ENCODE measurements at regions not wholly inside any gene's neighbourhood (a gene's known extent, or its start where the extent isn't known, plus 50 kb on each side); places are given as distances from the start of the nearest gene placed in this dataset.

- no peak for DNase-seq
Observed at GRCh38 chr2:19846567-19846966, 55.2 kb downstream of the TTC32 start.

GRCh38 chr2:19846030-19846429, 55.8 kb downstream of the TTC32 start:
- no peak for DNase-seq

- DNase-seq = no peak
Observed at GRCh38 chr2:19845323-19845920, 56.4 kb downstream of the TTC32 start.

- DNase-seq = no peak
Observed at GRCh38 chr2:19844750-19845149, 57.0 kb downstream of the TTC32 start.

GRCh38 chr2:19843992-19844515, 57.7 kb downstream of the TTC32 start:
- no peak for DNase-seq

- no peak for DNase-seq
Observed at GRCh38 chr2:19841918-19842693, 59.7 kb downstream of the TTC32 start.

GRCh38 chr2:19839438-19839837, 62.3 kb downstream of the TTC32 start:
- DNase-seq = no peak

GRCh38 chr2:19838616-19839015, 63.2 kb downstream of the TTC32 start:
- DNase-seq = no peak

- peak in 1 of 2 experiments; percentile 1 for DNase-seq
Observed at GRCh38 chr2:19837235-19837766, 64.5 kb downstream of the TTC32 start.

GRCh38 chr2:19835781-19836281, 66.0 kb downstream of the TTC32 start:
- peak in 1 of 2 experiments; percentile 4 for DNase-seq

GRCh38 chr2:19833978-19834377, 67.8 kb downstream of the TTC32 start:
- no peak for DNase-seq

GRCh38 chr2:19829672-19830071, 72.1 kb downstream of the TTC32 start:
- no peak for DNase-seq

GRCh38 chr2:19826874-19827273, 74.9 kb downstream of the TTC32 start:
- no peak for DNase-seq

- DNase-seq = no peak
Observed at GRCh38 chr2:19823507-19823906, 78.3 kb downstream of the TTC32 start.

GRCh38 chr2:19819097-19820065, 82.4 kb downstream of the TTC32 start:
- no peak for DNase-seq

- DNase-seq = no peak
Observed at GRCh38 chr2:19818543-19818942, 83.2 kb downstream of the TTC32 start.

- no peak for DNase-seq
Observed at GRCh38 chr2:19818039-19818438, 83.7 kb downstream of the TTC32 start.

- DNase-seq = no peak
Observed at GRCh38 chr2:19815746-19816145, 86.0 kb downstream of the TTC32 start.

GRCh38 chr2:19812166-19812565, 89.6 kb downstream of the TTC32 start:
- no peak for DNase-seq

GRCh38 chr2:19811186-19811585, 90.6 kb downstream of the TTC32 start:
- no peak for DNase-seq

GRCh38 chr2:19810637-19811036, 91.1 kb downstream of the TTC32 start:
- no peak for DNase-seq

- DNase-seq = no peak
Observed at GRCh38 chr2:19810148-19810547, 91.6 kb downstream of the TTC32 start.

GRCh38 chr2:19809206-19809605, 92.6 kb downstream of the TTC32 start:
- no peak for DNase-seq
